ENCODE measurements at regions not wholly inside any gene's neighbourhood (a gene's known extent, or its start where the extent isn't known, plus 50 kb on each side); places are given as distances from the start of the nearest gene placed in this dataset.

- TF ChIP-seq POLR2A (IDR thresholded peaks at IDR 0.05; ENCODE audit: extremely low read depth, insufficient read length) = no peak
- no peak for TF ChIP-seq CTCF (IDR thresholded peaks at IDR 0.05; ENCODE audit: low read depth, low read length)
- TF ChIP-seq MAX (IDR thresholded peaks at IDR 0.05; ENCODE audit: low read depth, low read length) = no peak
- TF ChIP-seq MYC (IDR thresholded peaks at IDR 0.05; ENCODE audit: low read depth, low read length) = no peak
Measured at GRCh38 chr4:110270492-110271197, 72.2 kb upstream of the ELOVL6 start.
